ENCODE measurements at regions not wholly inside any gene's neighbourhood (a gene's known extent, or its start where the extent isn't known, plus 50 kb on each side); places are given as distances from the start of the nearest gene placed in this dataset.

DNA sequence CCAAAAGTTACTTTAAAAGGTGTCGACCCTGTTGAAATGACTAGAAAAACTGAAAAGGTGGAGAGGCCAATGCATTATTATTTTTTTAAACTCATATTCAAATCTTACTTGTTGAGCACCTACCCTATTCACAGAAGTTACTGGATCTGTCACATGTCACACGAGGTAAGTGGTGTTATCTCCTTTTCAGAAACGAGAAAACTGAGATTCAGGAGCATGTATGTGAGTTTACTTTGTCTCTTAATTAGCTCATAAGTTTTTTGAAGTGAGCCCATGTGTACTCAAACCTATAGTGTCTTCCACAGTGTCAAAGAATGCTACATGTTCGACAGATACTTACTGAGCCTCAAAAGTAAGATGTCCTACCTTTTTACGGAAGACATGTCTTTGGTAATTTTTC, 81.8 kb upstream of the EGLN3 start:
- DNase-seq = no peak

DNA sequence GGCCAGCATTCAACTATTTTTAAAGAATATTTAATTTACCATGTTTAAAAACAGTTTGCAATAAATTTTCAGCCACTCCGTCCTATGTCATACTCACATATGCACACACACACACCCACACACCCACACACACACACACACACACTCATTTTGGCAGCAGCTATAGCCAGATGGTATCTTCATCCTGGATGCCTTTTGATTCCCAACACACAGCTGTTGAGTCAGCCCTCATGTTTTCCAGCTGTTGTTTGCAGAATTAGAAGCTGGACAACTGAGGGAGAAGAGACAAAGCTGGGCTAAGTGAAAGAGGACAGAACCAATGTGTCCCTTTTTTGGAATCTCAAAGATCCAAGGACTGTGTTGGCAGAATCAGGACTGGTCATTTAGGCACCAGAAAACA, 80.0 kb upstream of the EGLN3 start:
- DNase-seq = no peak

DNA sequence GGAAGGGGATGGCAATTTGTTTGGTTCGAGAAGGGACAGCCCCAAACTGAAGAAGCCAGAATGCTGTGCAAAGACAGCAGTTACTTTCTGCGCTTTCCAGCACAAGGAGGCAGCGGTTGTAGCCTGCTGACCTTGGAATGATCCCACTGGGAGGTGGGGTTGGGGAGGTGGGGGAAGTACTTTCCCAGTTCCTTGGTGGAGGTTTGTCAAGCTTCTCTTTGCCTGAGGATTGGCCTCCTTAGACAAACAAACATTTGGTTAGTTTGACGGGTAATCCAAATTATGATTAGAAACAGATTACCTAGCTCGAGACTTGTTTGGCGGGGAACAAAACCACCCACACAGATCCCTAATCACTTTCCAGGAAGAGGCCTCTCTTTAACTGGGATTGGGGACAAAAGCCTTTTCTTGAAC, 79.1 kb upstream of the EGLN3 start:
- no peak for DNase-seq

DNA sequence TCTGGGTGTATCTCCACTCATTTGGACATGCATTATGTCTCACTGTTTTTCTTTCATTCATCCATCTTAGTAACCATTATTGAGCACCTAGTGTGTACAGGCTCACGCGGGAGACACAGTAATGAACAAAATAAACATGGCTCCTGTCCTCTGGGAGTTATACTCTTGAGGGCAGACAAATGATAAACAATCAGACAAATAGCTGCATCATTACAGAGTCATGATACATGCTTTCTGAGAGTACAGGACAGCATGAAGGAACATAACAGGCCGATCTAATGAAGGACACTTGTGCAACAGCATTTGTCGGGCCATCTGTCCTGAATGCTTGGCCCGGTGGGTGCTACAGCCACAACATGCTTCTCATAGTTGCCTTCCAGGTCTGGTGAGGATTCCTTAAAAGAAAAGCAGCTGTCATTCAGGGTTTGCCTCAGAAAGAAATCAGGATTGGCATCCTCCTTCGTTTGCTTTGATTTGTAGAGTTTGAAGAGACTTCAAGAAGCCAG, 77.2 kb upstream of the EGLN3 start:
- no peak for DNase-seq

DNA sequence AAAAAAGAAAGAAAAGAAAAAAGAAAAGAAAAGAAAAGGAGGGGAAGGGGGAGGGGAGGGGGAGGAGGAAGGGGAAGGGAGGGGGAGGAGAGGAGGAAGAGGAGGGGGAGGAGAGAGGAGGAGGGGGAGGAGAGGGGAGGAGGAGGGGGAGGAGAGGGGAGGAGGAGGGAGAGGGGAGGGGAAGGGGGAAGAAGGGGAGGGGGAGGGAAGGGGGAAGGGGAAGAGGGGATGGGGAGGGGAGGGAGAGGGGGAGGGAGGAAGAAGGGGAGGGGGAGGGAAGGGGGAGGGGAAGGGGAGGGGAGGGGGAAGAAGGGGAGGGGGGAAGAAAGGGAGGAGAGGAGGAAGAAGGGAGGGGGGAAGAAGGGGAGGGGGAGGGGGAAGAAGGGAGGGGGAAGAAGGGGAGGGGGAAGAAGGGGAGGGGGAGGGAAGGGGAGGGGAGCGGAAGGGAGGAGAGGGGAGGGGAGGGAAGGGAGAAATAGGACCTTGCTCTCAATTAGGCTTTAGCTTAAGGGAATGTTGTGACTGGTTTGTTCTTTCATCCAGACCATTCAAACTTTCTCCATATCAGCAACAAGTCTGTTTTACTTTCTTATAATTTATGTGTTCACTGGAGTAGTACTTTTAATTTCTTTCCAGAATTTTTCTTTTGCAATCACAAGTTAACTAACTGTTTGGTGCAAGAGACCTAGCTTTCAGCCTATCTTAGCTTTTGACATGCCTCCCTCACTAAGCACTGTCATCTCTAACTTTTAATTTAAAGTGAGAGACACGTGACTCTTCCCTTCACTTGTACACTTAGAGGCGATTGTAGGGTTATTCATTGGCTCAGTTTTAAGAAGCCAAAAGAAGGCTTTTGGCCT, 76.5 kb upstream of the EGLN3 start:
- DNase-seq = no peak

DNA sequence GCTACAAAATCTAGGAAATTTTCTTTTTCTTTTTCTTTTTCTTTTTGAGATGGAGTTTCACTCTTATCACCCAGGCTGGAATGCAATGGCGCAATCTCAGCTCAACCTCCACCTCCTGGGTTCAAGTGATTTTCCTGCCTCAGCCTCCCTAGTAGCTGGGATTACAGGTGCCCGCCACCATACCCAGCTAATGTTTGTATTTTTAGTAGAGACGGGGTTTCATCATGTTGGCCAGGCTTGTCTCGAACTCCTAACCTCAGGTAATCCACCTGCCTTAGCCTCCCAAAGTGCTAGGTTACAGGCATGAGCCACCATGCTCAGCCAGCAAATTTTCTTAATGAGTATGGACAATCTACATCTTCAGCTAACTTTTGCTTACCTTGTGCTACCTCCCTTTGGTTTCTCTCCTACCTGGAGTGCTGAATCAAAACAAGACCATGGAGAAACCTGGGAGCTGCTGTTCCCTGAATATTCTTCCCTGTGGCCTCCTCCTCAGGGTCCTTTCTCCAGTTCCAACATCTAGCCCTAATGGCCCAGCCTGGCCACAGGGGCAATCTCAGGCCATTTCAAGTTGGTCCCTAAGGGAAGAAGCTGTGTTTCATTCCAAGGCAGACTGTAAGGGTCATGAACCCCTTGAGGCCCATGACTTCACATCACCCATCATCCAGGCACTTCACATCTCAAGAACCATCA, 74.6 kb upstream of the EGLN3 start:
- no peak for DNase-seq

DNA sequence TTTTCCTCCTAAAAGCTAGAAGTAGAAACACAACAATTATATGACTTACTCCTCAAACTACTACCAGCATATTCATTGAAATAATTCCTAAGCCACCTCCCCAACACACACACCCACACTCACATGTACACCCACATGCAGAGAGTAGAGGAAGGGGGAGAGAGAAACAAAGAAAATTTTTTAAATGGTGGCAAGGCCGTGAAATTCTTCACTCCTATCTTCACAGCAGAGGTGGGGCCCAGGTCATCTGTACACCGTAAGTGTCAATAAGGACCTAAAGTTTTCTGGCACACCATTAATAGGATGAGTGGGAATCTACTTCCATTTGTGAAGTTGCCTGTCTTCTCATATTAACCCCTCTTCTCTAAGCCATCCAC, 73.9 kb upstream of the EGLN3 start:
- no peak for DNase-seq

DNA sequence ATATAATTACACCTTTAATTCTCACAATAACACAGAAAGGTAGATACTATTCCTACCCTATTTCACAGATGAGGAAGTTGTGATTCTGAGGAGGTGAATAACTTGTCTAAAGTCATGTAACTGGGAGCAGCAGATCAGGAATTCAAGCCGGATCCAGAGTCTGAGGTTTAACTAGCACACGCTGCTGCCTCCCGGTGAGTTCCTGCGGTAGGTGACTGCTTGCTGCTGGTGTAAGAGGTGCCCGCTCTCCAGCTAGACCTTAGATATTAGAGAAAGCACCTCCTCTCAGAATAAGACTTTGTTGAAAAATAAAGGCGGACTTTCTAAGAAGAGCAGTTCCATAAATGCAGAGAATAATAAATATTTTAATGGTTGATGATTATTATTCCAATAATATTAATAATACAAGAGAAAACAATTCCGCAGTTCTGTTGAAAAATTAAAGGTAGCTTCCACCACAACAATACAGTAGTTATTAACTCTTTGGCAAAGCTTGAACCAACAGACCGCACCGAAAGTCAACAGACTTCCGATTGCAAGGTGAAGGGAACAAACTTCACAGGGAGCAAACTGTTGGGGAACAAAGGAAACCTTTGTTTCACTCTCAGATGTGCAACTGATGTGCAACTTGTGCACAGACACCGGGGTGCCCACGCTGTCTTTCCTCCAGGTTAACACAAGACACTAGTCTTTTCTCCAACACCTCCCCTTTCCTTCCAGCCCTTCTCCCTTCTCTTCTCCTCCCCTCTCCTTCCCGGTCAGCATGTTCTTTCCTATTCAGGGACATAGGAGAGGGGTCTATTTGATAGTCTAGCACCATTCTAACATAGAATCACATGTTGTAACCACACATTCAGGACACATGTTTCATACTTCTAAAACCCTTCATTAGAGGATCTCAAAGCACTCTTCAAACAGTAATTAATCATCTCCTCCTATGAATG, 73.2 kb upstream of the EGLN3 start:
- DNase-seq = no peak

DNA sequence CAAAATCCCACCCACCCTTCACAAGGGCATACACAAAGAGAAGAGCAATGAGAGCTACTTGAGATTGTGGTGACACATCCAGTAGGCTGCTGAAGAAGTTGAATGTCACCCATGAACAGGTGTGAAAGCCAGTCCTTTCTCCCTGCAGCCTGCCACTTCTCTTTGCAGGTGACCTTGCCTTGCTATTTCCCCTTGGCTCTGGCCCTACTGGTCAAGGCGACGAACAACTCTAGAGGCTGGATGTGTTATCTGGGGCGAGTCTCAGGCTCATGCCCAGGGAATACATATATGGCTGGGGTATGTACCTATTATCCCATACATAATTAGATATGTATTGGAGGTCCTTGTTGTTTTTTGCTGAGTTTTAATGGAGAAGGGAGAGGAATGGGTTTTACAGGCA, 70.2 kb upstream of the EGLN3 start:
- no peak for DNase-seq

DNA sequence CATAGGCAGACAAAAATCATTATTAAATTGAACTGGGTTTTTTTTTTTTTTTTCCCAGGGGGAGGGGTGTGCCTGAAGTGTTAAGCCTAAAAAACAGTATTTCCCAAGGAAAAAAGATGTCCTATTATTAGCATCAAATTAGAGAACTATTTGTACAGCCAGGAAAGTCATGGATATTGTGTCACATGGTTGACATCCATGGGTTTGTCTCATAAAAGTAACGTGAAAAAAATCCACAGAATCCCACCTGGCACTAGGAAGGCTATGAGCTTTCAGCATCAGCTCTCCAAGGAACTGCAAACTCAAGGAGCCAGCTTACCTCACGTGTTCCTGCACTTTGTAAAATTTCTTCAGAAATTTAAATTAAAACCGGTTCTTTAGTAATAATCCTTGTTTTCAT, 69.1 kb upstream of the EGLN3 start:
- no peak for DNase-seq

DNA sequence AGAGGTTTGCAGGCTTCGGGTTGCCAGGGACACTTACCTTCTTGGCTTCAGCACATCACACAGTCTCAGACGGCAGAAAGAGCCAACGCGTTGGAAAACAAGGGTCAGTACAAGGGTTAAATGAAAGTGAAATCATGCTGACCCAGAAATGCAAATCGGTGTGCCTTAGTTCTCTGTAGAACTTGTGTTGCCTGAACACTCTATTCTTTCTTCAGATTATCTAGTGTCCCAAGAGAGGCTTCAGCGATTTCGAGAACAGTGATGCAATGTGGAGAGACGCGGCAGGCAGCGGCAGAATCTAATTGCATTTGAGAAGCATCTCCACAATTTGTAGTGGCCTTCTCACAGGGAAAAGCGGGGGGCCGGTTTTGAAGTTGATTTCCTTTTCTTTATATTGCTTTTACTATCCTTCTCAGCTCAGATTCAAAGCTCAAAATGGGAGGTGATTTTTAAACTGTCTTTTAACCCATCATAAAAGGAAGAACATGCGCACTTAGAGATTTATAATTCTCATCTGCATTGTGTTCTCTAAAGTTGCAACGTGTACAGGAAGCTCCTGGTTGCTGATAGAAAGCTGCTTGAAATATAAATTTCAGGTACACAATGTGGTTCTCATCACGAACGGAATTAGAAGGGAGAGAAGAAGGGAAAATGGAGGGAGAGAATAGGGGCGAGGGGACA, 67.8 kb upstream of the EGLN3 start:
- DNase-seq = no peak

DNA sequence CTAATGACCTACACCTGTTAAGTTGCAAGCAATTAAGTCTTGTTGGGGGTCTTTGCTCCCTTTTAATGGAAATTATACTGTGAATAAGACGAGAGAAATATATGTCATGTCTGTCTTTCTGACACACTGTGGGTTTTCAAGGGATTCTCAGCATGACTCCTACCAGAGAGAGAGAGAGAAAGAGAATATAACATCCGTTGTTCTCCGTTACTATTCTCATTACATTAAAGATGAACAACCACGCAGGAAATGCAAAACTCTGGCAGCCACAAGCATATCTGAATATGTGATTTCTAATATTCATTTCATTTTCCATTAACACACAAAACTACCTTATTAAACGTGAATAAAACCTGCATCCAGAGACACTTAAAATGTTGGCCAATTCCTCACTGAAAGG, 67.3 kb upstream of the EGLN3 start:
- DNase-seq = no peak

DNA sequence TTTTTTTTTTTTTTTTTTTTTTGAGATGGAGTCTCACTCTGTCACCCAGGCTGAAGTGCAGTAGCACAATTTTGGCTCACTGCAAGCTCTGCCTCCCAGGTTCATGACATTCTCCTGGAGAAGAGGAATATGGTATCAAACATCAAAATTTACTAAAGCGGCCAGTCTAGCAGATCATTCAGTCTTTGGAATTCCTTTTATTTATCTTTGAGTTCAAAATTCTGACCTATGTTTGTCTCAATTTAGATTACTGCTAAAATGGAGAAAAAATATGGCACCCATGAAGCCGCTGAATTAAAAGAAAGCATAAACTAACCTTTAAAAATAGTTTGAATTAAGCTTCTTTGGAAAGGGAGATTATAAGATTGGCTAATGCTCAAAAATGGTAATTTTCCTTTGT, 64.5 kb upstream of the EGLN3 start:
- DNase-seq = no peak

DNA sequence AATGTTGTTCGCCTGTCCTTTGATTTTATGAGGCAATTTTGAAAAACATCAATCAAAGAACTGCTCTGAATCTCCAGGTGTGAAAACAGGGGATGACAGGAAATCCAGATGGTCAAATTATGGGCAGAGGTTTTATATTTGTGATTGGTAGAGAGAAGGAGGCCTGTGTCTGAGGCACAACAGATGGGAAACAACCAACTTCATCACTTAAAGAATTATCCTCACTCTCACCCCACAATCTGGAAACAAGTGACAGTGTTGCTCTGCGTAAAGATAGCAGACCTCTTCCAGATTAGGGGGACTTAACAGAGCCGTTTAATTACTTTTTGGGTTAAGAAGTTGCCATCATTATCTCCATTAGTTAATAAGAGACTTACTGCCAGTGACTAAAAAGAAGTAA, 64.1 kb upstream of the EGLN3 start:
- DNase-seq = no peak

DNA sequence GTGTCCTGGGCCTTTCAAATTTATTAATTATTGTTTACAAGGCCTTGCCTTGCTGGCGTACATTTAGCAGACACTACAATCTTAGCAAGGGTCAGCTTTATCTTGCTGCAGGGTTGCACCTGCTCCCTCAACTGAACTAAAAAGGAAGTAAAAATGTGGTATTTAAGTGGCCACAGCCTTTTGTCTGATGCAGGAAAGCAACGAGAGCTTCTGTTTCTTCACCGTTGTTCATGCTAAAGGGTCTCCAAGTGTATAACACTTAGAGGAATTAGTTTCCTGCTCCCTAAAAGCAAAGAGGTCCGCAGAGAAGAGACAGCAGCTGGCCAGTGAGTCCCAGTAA, 62.8 kb upstream of the EGLN3 start:
- DNase-seq = peak; percentile 4

DNA sequence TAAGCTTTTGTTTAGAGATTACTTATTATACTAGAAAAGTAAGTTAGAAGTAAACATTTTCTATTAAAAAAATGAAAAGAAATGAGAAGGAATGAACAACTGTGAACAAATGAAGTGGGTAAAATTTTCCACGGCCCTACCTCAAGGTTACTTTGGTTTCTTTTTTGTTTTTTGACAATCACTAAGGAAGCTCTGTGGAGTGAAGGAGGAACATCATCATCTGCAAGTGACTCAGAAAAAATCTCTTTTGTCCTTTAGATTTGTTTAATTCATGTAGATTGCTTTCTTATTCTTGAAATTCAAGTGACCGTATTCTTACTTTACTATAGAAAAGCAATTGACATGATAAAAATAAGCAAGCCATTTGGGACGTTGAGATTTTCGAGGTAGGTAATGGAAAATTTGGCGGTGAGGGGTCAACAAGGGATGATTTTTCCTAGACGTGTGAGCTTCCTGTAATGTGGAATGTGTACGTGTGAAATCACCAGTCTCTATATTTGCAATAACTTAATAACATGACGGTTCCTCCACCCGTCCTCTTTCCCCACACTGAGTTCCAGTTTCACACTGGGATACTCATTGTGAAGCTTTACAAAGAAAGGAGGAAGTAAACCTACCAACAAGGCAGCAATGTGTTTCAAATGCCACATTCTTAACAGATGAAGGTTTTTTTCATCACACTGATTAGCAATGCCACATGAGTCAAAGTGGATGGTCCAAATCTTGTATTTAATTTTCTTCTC, 62.3 kb upstream of the EGLN3 start:
- peak; percentile 11 for DNase-seq

DNA sequence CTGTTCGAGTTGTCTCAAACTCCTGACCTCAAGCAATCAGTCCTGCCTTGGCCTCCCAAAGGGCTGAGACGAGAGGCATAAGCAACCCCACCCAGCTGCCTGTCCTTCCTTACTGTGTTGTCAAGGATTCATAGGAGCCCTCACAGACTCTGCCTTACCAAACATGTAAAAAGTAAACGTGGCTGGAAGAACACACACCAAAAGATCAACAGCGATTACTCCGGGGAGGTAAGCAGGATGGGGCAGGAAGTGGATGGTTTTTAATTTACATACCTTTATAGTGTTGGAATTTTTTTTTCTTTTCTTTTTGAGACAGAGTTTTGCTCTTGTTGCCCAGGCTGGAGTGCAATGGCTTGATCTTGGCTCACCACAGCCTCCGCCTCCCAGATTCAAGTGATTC, 61.5 kb upstream of the EGLN3 start:
- DNase-seq = no peak

DNA sequence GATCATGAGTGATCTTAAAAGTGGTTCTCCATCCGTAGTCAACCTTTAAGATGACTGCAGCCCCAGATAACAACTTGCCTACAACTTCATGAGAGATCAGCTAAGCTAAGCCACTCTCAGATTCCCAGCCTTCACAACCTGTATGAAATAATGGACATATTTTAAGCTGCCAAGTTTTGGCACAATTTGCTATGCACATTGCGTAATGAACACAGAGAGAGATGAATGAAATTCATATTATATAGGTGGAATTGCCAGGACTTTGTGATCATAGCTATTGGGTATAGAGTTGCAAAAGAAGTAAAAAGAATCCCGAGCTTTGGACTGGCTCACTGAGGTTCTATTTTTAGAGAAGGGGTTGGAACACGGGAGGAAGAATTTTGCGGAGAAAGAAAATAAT, 59.1 kb upstream of the EGLN3 start:
- DNase-seq = no peak

DNA sequence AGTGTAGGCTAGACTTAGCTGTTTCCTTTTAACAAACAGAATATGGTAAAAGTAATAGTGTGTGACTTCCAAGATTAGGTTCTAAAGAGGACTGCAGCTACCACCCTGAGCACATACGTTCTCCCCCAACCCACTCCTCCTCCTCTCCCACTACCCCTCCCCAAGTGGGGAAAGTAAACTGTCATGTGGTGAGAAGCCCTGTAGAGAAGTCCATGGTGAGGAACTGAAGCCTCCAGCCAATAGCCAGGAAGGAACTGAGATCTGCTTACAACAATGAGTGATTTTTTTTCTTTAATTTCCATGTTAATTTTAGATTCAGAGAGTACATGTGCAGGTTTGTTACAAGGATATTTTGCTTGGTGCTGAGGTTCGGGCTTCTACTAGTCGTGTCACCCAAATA, 57.0 kb upstream of the EGLN3 start:
- no peak for DNase-seq

DNA sequence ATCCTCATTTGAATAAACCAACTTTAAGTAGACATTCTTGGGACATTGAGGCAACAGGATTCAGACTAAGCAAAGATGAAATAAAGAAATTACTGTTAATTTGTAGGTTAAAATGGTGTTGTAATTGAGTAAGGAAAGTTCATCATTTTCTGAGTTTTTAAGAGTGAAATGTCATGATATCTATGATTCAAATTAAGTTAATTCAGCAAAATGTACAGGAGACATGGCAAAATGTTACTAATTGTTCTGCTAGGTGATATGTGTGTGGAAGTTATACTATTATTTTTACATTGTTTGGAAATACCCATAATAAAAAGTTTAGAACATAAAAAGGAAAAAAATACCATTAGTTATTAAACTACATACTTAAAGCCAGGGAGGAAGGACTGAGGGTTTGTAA, 55.0 kb upstream of the EGLN3 start:
- DNase-seq = no peak

DNA sequence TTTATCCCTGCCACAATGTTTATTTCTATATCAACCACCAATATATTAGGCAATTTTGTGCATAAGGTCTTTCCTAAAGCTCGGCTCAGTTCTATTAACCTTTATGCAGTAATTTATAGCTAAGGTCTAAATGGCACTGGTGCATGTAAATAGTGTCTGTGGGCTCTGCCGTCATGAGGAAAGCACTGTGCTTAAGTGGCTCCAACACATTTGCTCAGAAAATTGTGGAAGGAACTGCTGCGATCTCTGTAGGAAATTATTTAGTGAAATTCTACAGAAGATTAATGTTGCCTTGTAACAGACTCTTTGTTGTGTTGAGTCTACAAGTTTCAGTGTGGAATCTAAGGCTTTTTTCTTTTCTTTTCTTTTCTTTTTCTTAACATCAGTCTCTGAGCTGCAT, 54.0 kb upstream of the EGLN3 start:
- DNase-seq = no peak

DNA sequence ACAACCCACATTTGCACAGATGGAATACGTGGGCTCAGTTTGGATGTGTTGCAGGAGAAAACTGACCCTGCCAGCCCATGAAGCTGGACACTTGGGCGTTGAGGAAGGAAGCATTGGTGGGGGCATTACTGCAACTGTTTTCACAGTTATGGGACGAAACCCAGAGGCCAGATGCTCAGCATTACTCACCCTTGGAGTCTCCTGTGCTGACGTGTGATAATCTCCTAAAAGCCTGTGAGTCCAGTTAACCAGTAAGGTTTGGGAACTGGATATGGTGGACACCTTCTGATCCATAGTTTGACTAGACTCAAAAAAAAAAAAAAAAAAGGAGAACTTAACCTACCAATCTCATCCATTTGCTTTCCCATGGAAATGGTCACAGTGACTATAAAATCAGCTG, 52.8 kb upstream of the EGLN3 start:
- no peak for DNase-seq
